ENCODE measurements at regions not wholly inside any gene's neighbourhood (a gene's known extent, or its start where the extent isn't known, plus 50 kb on each side); places are given as distances from the start of the nearest gene placed in this dataset.
"Not testable (repeated sequence)": the region's sequence is repeated elsewhere in the genome, so short reads cannot be mapped to it uniquely, and the experiment has no call there.

- POLR2A ChIA-PET; H3K4me3 Mint-ChIP-seq; DNase-seq; H3K27me3 Mint-ChIP-seq; H3K36me3 Mint-ChIP-seq (ENCODE audit: low read depth); H3K27ac Mint-ChIP-seq; H3K9me3 Mint-ChIP-seq; H3K4me1 Mint-ChIP-seq; CTCF ChIA-PET: not testable (repeated sequence)
Observed at GRCh38 chr14:105669646-105670045, 143.3 kb downstream of the TMEM121 start.

GRCh38 chr14:105672450-105673200 lies 146.2 kb downstream of the TMEM121 start:
- H3K27ac Mint-ChIP-seq; H3K36me3 Mint-ChIP-seq (ENCODE audit: low read depth); DNase-seq; POLR2A ChIA-PET; H3K4me1 Mint-ChIP-seq; H3K27me3 Mint-ChIP-seq; H3K9me3 Mint-ChIP-seq; H3K4me3 Mint-ChIP-seq; CTCF ChIA-PET: not testable (repeated sequence)

GRCh38 chr14:105675433-105675832 lies 149.1 kb downstream of the TMEM121 start:
- H3K4me1 Mint-ChIP-seq; POLR2A ChIA-PET; H3K27me3 Mint-ChIP-seq; H3K9me3 Mint-ChIP-seq; H3K27ac Mint-ChIP-seq; CTCF ChIA-PET; DNase-seq; H3K36me3 Mint-ChIP-seq (ENCODE audit: low read depth); H3K4me3 Mint-ChIP-seq: not testable (repeated sequence)

GRCh38 chr14:105675905-105676670 lies 149.7 kb downstream of the TMEM121 start:
- POLR2A ChIA-PET, H3K9me3 Mint-ChIP-seq, H3K4me1 Mint-ChIP-seq: not testable (repeated sequence)

GRCh38 chr14:105678057-105678456 lies 151.7 kb downstream of the TMEM121 start:
- H3K27me3 Mint-ChIP-seq, POLR2A ChIA-PET: not testable (repeated sequence)

More at GRCh38 chr14:105675905-105676670, 149.7 kb downstream of the TMEM121 start:
- not testable (repeated sequence) for DNase-seq; H3K27ac Mint-ChIP-seq; H3K4me3 Mint-ChIP-seq; H3K27me3 Mint-ChIP-seq; H3K36me3 Mint-ChIP-seq (ENCODE audit: low read depth)
- CTCF ChIA-PET = interaction anchor here (0.7 to 0.9 kb wide), 3 partner anchors 253 to 333 kb away, joined by 4 to 7 read pairs (median 4); no protein-coding TSS in a partner anchor

GRCh38 chr14:105678996-105679958 lies 152.9 kb downstream of the TMEM121 start:
- H3K4me1 Mint-ChIP-seq; H3K36me3 Mint-ChIP-seq (ENCODE audit: low read depth); CTCF ChIA-PET; H3K4me3 Mint-ChIP-seq; POLR2A ChIA-PET; H3K27me3 Mint-ChIP-seq; DNase-seq; H3K27ac Mint-ChIP-seq; H3K9me3 Mint-ChIP-seq: not testable (repeated sequence)

More at GRCh38 chr14:105678057-105678456, 151.7 kb downstream of the TMEM121 start:
- not testable (repeated sequence) for DNase-seq; H3K4me1 Mint-ChIP-seq; H3K4me3 Mint-ChIP-seq; H3K36me3 Mint-ChIP-seq (ENCODE audit: low read depth); H3K9me3 Mint-ChIP-seq; H3K27ac Mint-ChIP-seq
- CTCF ChIA-PET = interaction anchor here (0.8 kb wide), 1 partner anchor 267 kb away, joined by 3 read pairs; no protein-coding TSS in a partner anchor

GRCh38 chr14:105679959-105680735 lies 153.8 kb downstream of the TMEM121 start:
- DNase-seq; H3K27ac Mint-ChIP-seq; H3K4me3 Mint-ChIP-seq; POLR2A ChIA-PET; H3K9me3 Mint-ChIP-seq; H3K27me3 Mint-ChIP-seq; H3K36me3 Mint-ChIP-seq (ENCODE audit: low read depth); CTCF ChIA-PET; H3K4me1 Mint-ChIP-seq: not testable (repeated sequence)

- H3K4me1 Mint-ChIP-seq; POLR2A ChIA-PET; H3K27me3 Mint-ChIP-seq; CTCF ChIA-PET; H3K9me3 Mint-ChIP-seq; H3K27ac Mint-ChIP-seq; DNase-seq; H3K36me3 Mint-ChIP-seq (ENCODE audit: low read depth); H3K4me3 Mint-ChIP-seq: not testable (repeated sequence)
Observed at GRCh38 chr14:105680736-105681098, 154.3 kb downstream of the TMEM121 start.

GRCh38 chr14:105681606-105682185 lies 155.3 kb downstream of the TMEM121 start:
- H3K4me3 Mint-ChIP-seq; H3K27me3 Mint-ChIP-seq; H3K27ac Mint-ChIP-seq; POLR2A ChIA-PET; DNase-seq; H3K9me3 Mint-ChIP-seq; H3K4me1 Mint-ChIP-seq; H3K36me3 Mint-ChIP-seq (ENCODE audit: low read depth); CTCF ChIA-PET: not testable (repeated sequence)

- H3K9me3 Mint-ChIP-seq; H3K36me3 Mint-ChIP-seq (ENCODE audit: low read depth); CTCF ChIA-PET; H3K27me3 Mint-ChIP-seq; POLR2A ChIA-PET; H3K4me3 Mint-ChIP-seq; DNase-seq; H3K4me1 Mint-ChIP-seq; H3K27ac Mint-ChIP-seq: not testable (repeated sequence)
Observed at GRCh38 chr14:105682442-105682841, 156.1 kb downstream of the TMEM121 start.

GRCh38 chr14:105682956-105683570 lies 156.7 kb downstream of the TMEM121 start:
- ChIA-PET POLR2A (no interaction called here), CTCF (no interaction called here)
- no peak overlapping the region for H3K4me3 Mint-ChIP-seq
- H3K27me3 Mint-ChIP-seq = no peaks in the 10 kb centered on the region
- H3K36me3 Mint-ChIP-seq (ENCODE audit: low read depth) = no peaks in the 10 kb centered on the region
- no peak overlapping the region for H3K27ac Mint-ChIP-seq
- no peak for DNase-seq
- no peaks in the 10 kb centered on the region for H3K4me1 Mint-ChIP-seq
- peaks cover 8% of the 10 kb centered on the region for H3K9me3 Mint-ChIP-seq

GRCh38 chr14:105684056-105684455 lies 157.7 kb downstream of the TMEM121 start:
- H3K4me1 Mint-ChIP-seq; H3K27ac Mint-ChIP-seq; H3K27me3 Mint-ChIP-seq; POLR2A ChIA-PET; DNase-seq; H3K36me3 Mint-ChIP-seq (ENCODE audit: low read depth); CTCF ChIA-PET; H3K4me3 Mint-ChIP-seq: not testable (repeated sequence)
- H3K9me3 Mint-ChIP-seq = peaks cover 12% of the 10 kb centered on the region
